Suppressor macrophage treated with lipopolysaccharide for 1 hour (primary cell): ENCODE measurements at regions not wholly inside any gene's neighbourhood (a gene's known extent, or its start where the extent isn't known, plus 50 kb on each side); places are given as distances from the start of the nearest gene placed in this dataset.
A peak's percentile ranks its signal among the peaks of the same experiment; 100 is the strongest.
"Not testable (repeated sequence)": the region's sequence is repeated elsewhere in the genome, so short reads cannot be mapped to it uniquely, and the experiment has no call there.

Source experiments
- DNase-seq, 3 donors: peaks; one replicate each; pipeline ENCODE4 v3.0.0-alpha.2; 2020 to 2022

DNA sequence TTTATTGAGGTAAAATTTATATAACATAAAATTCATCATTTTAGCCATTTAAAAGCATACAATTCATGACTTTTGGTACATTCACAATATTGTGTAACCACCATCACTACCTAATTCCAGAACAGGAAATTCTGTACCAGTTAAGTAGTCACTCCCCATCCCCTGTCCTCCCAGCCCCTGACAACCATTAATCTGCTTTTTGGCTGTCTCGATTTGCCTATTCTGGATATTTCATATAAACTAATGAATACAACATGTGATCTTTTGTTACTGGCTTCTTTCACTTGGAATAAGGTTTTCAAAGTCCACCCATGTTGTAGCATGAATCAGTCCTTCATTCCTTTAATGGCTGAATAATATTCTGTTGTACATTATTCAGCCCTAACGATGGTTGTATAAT, 115.6 kb upstream of the KLF14 start:
- no peak for DNase-seq

DNA sequence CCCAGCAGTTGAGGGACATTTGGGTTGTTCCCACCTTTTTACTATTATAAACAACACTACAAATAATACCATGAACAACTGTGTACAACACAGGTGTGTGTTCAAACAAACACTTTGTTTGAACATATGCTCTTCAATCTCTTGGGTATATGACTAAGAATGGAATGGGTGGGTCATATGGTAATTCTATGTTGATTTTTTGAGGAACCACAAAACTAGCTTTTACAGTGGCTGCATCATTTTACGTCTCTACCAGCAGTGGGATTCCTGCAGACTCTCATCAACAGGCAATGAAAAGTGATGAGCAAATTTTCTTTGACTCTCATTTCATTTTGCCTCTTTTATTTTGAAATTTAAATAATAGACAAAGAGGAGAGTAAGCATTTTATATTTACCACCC, 116.9 kb upstream of the KLF14 start:
- no peak for DNase-seq

DNA sequence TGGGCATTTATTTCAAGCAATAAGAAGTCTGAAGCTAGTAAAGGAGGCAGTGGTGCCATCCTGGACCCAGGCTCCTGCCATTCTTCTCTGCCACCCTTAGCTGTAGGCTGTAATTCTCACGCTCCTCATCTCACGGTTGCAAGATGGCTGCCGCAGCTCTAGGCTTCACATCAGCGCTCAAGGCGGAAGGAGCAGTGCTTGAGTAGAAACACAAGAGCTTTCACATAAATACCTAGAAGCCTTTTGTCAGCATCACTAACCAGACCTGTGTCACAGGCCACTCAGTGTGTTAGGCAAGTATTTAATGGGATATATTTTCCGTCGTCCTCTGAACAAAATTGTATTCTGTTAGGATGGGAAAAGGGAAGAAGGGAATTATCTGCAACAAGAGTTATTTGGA, 118.9 kb upstream of the KLF14 start:
- no peak for DNase-seq

DNA sequence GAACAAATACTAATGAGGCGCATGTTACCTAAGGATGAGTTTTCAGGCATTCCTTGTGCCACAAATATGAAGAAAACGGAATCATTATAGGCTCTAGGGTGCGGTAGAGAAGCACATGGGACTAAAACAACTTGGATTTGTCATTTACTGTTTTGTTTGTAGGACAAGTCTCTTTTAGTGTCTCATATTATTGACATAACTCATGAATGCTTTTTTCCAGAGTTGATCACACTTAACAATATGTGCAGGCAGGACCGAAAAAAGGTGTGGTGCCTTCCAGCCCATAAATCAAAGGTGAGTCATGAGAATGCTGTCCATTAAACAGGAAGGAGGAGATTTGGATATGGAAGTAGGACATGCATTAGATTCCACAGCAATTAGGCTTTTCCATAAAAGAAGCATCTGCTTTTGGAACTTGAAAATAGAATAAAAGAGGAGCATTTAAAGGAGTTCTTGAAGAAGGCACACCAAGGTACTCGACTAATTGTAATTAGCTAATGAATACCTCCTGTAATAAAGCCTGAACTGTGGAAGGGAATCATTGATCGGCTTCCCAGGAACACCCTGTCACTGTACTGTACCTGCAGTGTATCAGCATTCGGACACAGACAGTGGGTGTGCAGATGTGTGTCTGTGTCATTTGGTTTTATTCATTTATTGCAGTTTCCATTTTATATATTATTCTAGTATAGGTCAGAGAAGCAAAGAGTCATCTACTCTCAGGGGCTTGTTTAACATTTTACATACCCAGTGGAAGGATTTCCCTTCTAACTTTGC, 119.7 kb upstream of the KLF14 start:
- DNase-seq: no peak

DNA sequence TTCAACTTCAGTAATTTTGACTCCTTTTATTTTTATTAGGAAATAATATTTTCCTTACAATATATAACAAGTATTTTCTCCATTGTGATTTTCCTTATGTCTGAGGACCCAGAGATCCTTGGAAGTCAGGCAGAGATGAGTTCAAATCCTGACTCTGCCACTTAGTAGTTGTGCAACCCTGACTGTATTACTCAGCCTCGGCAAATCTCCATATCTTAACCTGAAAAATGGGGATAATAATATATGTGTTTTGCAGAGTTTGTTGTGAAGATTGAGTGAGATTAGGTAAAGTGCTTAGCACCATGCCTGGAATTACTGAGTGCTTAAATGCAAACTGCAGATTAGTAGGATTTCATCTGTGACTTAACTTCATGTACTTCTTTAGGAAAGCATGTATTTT, 120.5 kb upstream of the KLF14 start:
- no peak for DNase-seq

DNA sequence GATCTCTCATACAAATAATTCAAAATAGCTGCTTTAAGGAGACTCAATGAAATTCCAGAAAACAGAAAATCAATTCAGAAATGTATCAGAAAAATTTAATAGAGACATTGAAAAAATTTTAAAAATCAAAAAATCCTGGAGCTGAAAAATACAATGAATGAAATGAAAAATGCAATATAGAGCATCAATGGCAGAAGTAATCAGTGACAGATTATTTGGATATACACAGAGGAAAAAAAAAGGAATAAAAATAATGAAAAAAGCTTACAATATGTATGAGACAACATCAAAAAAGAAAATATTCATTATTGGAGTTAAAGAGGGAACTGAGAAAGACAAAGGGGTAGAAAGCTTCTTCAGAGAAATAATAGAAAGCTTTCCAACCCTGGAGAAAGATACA, 122.9 kb upstream of the KLF14 start:
- DNase-seq: no peak

DNA sequence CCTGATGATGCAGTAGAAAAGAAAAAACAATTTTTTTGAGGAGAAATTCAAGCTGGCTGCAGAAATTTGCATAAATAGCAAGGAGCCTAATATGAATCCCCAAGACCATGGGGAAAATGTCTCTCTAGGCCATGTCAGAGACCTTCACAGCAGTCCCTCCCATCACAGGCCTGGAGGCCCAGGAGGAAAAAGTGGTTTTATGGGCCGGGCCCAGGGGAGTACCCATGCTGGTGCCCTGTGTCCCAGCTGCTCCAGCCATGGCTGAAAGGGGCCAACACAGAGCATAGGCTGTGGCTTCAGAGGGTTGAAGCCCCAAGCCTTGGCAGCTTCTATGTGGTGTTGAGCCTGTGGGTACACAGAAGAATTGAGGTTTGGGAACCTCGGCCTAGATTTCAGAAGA, 126.8 kb upstream of the KLF14 start:
- not testable (repeated sequence) for DNase-seq

DNA sequence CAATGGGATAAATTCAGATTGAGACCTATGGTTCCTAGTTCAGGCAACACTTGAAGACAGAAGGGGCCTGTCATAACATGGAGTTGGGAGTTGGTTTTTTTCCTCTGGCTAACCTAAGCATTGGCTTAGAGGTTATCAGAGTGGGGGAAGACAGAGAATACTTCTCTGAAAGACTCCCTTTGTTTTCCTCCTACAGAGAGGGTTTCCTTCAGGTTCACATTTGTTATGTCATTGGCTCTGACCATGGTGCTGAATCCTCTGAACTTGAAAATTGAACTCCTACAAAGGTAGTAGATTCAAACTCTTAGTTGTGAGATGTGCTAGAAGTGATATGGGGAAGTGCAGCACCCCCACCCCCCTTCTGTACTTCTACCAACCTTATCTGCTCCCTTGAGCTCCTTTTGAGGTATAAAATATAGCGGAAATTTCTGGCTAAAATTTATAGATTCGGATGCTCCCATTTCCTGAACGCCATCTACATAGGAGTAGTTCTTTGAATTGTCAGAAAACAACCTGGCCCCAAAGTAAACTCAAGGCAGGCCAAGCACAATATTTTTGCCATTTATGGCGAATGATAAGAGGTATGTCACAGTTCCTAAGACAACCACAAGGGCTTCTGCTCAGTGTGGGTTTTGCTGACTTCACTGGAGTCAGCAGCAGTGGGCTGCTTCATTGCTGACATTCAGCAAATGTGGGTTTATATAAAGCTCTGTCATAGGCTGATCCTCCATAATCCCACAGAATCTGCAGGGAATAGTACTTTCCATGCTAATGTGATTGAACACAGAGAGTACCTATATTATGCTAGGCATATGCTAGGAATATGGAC, 131.6 kb upstream of the KLF14 start:
- peak in 1 of 3 donors; percentile 32 for DNase-seq

DNA sequence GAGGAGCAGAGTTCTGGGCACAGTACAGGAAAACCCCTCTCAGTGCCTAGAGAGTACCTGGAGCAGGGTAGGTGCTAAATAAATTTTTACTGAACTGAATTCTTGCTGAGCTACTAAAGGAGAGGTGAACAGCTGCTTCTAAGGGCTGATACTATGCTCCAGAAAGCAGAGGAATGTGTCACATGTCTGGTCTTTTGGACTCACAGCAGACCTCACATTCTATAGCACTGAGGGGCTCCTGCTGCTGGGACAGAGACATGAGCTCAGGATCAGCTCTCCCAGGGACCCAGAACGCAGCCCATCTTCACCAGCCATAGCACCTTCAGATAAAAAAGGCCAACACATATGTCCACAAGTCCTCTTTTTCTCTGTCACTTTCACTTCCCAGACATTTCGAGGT, 133.0 kb upstream of the KLF14 start:
- no peak for DNase-seq

DNA sequence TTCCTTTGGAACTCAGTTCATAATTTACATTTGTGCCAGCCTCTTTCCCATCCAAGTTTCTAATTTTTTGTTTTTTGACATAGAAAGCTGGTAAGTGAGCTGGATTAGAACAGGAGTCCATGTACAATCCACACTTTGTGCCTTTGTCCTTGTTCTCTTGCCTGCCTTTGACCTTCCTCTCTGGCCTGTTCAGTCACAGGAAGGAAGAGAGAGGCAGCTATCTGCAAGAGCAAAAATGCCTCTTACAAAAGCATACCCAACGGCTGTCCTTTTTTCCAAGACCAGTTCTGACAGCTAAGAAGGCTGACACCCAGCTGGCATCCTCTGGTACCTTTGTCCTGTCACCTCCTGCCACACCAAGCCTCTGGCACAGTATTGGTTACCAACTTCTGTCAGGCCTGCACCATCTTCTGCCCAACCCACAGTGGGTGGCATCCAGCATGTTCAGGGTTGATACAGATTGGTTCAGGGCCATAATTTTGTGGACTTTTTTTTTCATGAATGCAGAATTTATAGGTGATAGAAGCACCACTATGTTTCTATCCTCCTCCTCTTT, 133.7 kb upstream of the KLF14 start:
- no peak for DNase-seq

DNA sequence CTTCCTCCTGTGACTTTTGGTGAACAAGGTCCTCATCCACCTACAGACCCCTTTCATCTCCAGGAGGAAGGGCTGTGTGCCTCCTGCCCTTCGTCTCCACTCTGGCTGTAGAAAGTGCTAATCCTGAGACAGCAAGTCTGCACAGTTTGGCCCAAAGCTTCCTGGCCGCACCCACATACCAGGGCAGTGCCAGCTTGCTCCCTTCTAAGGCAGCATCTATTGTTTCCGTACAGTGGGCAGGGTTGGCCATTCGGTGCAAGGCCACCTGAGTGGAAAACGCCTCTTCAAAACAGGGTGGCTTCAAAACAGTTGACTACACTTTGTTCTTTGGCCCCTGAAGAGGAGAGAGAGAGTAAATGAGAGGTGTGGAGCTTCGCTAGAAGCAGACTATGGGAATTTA, 134.1 kb upstream of the KLF14 start:
- DNase-seq: no peak

DNA sequence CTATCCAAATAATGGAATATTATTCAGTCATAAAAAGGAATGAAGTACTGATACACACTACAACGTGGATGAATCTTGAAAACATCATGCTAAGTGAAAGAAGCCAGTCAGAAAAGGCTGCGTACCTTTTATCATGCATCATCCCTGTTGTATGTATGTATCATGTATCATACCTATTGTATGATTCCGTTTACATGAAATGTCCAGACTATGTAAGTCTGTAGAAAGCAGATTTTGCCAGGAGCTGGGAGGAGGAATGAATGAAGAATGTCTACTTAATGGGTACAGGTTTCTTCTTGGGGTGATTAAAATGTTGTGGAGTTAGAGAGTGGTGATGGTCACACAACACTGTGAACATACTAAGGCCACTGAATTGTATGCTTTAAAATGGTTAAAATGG, 135.9 kb upstream of the KLF14 start:
- no peak for DNase-seq

DNA sequence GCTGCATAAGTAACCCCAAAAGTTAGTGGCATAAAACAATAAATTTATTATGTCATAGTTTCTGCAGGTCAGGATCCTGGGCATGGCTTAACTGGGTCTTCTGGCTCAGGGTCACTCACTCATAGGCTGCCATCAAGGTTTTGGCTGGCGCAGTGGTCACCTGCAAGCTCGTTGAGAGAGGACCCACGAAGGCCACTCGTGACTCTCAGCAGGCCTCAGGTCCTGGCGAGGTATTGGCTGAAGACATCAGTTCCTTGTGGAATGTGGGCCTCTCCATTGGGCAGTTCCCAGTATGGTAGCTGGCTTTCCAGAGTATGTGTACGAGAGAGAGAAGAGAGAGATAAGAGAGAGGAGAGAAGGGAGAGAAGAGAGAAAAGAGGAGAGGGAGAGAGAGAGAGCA, 138.3 kb upstream of the KLF14 start:
- no peak for DNase-seq

DNA sequence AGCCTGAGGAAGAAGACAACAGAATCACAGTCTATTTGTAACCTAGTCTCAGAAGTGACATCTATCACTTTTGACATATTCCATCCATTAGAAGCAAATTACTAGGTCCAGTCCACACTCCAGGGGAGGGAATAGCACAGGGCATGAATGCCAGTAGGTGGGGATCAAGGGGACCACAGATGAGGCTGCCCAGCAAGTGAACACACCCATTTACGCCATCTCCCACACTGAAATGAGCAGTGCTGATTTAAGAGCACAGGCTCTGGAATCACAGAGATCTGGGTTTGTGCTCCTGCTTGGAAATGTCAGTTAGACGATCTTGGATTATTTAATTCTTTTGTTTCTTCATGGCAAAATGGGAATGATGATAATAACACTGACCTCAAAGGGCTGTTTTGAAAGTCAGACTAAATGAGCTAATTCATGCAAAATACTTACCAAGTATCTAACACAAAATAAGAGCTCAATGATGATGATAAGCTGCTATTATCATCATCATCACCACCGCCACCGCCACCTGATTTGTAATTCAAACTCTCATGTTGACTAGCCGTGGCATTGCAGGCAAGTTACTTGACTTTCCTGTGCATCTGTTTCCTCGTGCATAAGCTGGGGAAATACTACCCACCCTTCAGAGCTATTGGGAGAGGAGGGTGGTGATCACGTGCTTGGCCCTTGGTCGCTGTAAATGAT, 138.9 kb upstream of the KLF14 start:
- no peak for DNase-seq

DNA sequence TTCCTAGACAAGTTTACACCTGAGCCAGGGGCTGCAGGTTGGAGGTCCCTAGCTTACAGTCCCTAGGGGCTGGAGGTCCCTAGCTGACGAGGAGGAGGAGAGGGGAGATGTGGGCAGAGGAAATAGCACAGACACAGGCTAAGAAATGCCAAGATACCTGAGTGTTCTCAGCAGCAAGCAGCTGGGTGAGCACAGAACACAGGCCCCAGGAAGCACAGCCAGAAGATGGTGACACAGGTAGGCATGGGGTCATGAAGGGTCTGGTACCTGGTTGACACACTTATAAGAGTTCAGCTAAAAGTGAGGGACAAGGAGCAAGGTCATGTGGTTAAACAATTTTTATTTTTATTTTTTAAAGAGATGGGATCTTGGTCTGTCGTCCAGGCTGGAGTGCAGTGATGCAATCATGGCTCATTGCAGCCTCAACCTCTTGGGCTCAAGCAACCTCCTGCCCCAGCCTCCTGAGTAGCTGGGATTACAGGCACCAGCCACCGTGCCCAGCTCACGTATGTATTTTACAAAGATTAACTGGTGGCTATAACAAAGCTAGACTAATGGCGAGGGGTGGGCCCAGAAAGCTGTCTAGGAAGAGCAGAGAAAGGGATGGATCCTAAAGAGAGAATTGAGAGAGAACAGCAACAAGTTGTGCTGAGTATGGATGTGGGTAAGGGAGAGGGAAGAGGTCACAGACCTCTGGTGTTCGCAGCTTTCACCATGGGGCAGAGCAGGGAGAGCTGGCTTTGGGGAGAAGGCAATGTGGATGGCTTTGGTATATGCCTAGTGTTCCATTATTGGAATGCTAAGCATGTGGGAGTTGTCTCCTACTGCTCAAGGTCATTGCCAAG, 140.3 kb upstream of the KLF14 start:
- DNase-seq: no peak

DNA sequence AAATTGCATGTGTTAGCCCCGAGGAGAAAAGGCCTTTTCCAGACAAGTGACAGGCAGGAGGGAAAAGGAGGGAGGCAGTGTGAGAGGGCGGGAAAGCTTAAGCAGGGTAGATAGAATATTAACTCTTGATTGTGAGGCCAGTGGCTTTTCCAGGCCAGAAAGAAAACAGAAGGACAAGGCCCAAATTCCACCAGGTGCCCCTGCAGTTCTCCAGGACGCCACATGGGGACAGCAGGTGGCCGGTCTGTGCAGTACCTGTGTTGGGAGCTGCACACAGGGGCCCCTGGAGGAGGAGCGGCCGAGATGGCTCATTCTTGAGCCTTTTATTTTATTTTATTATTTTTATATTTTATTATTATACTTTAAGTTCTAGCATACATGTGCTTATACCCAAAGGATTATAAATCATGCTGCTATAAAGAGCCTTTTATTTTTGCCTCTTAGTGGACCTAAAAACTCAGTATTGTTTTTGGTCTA, 141.3 kb upstream of the KLF14 start:
- DNase-seq: no peak

DNA sequence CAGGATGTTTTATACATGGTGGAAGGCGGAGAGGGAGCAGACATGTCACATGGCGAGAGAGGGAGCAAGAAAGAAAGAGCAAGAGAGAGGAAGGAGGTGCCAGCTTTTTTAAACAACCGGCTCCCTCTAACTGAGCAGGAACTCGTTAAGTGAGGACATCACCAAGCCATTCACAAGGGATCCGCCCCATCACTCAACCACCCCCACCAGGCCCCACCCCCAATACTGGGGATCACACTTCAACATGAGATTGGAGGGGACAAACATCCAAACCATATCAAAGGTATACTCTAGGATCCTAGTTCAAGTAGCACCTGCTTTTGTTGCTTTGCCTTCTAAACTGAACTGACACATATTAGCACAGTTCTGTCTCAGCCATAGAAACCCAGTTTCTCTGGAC, 141.9 kb upstream of the KLF14 start:
- no peak for DNase-seq

DNA sequence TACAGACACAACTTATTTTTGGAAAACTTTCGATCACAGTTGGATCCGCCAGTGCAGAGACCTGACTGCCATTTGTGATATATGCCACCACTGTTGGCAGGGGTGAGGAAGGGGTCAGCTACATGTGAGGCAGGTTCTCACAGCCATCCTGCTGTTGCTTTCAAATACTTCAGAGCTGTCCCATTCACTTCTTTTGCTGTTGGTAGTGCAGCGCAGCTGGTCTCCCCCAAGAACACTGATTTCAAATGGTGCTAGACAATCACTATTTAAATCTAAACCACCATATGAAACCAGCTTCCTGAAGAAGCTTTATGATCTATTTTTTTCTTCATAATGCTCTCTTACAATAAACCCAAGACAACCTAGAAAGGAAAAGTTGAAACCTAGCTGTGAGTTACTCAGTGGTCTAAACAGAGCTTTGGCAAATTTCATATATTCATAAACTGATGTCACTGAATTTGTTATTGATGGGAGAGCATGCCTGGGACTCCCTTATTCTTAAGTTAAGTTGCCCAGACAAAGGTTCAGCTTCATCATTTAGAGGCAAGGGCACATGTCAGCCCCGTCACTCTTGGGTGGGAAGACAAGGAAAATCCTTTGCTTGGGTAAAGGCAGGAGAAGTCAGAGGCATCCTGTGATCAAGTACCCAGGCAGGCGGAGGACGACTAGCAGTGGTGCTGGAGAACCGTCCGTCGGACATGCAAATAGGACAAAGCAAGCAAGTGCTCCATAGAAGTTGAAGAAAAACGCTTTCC, 143.4 kb upstream of the KLF14 start:
- DNase-seq: no peak

DNA sequence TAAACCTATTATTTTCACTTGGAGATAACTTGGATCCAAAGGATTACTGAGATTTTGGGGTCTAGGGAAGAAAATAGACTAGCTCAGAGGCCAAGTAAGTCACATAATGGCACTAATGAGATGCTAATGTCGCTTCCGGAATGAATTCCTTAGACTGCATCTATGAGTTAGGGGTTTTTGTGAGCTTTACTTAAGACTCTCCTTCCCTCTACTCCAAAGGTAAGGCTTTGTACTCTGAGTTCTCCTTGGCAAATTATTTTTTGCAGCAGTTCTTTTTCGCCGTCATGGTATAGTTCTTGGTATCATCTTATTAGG, 143.9 kb upstream of the KLF14 start:
- no peak for DNase-seq

DNA sequence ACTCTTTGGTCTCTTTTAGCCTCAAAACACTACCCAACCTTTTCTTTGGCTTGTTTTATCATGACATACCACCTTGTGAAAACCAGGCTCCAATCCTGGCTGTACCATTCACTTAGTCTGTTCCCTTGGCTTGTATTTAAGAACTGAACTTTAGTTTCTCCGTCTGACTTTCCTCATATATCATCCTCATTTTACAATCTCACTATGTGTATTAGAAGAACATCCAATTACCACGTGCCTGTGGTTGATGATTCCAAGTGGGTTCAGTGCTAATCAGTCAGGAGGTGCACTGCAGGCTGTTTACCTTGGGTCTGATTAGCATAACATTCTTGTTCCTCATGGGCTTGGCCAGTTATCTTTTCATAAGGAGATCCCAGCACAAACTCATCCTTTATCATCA, 144.8 kb upstream of the KLF14 start:
- DNase-seq: no peak

DNA sequence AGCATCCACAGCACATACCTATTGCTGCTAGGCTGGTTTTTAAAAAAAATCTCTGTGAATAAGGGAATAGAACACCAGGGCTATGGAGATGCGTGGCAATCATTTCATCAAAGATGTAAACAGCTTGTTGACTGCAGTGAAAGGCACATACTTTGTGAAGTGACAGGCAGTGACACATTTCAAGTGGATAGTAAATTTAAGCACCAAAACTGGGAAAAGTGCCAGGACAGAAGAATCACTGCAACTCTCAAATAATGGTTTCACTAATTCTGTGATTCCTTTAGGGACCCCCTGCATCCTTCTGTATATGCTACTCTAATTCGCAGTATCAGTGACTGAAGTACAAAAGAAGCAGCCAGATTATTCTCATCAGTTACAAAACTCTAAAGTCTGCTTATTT, 145.2 kb upstream of the KLF14 start:
- no peak for DNase-seq

DNA sequence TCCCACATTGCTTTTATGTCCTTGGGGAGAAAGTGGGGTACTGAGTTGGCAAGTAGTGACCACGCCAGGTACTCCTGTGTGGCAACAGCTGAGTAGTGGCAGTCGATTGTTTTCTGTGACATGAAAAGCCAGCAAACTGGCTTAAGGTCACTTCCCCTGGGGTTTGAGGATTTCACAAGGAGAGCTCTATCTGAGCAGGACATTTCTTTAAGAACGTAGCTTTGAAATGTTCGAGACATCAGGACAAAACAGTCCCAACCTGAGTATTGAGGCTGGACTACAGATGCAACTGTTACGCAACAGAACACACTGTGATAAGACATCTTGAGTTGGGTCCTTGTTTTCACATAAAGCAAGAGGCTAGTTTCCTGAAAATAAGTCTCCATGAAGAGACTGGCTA, 146.7 kb upstream of the KLF14 start:
- no peak for DNase-seq
